ENCODE measurements at regions not wholly inside any gene's neighbourhood (a gene's known extent, or its start where the extent isn't known, plus 50 kb on each side); places are given as distances from the start of the nearest gene placed in this dataset.
A peak's percentile ranks its signal among the peaks of the same experiment; 100 is the strongest.

GRCh38 chr19:29375429-29376119, 150.2 kb upstream of the VSTM2B start:
- Histone ChIP-seq H3K4me1 (no peaks in the 10 kb centered on the region), H3K36me3 (no peaks in the 10 kb centered on the region), H3K9me3 (no peaks in the 10 kb centered on the region), H3K27ac (no peak overlapping the region), H3K4me3 (no peak overlapping the region), H3K27me3 (peaks cover 9% of the 10 kb centered on the region)
- peak in 1 of 2 donors; percentile 35 for DNase-seq (ENCODE audit: low spot score in 2 of 2)
- TF ChIP-seq, protein P1, sequence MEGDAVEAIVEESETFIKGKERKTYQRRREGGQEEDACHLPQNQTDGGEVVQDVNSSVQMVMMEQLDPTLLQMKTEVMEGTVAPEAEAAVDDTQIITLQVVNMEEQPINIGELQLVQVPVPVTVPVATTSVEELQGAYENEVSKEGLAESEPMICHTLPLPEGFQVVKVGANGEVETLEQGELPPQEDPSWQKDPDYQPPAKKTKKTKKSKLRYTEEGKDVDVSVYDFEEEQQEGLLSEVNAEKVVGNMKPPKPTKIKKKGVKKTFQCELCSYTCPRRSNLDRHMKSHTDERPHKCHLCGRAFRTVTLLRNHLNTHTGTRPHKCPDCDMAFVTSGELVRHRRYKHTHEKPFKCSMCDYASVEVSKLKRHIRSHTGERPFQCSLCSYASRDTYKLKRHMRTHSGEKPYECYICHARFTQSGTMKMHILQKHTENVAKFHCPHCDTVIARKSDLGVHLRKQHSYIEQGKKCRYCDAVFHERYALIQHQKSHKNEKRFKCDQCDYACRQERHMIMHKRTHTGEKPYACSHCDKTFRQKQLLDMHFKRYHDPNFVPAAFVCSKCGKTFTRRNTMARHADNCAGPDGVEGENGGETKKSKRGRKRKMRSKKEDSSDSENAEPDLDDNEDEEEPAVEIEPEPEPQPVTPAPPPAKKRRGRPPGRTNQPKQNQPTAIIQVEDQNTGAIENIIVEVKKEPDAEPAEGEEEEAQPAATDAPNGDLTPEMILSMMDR (IDR thresholded peaks at IDR 0.05): no peak
- TF ChIP-seq POLR2AphosphoS5 (IDR thresholded peaks at IDR 0.05) (no peak), EP300 (IDR thresholded peaks at IDR 0.05) (no peak), POLR2A (IDR thresholded peaks at IDR 0.05) (no peak)
- 88% methylated on average over 18 of the region's 18 CpGs for WGBS

DNA sequence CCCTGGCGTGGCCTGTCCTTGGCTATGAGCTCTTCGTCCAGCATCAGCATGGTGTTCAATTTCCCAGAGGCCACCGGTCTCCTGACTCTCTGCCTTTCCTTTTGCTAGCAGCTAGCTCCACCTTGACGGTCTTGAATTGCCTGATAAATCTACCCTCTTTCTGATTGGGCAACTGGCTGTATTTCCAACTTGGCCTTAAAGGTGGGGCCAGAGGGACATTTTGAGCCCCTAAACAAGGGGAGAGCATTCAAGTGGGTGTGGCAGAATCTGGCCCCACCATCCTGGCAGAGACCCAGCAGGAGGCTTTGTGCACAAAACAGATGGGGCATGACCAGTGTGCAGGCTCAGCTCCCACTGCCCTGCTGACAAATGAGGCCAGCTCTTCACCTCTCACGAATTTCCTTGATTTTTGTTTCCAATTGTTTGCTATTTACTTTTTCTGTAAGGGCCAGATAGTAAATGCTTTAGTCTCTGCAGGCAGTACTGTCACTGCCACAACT, 148.9 kb upstream of the VSTM2B start:
- 72% methylated on average over 5 of the region's 5 CpGs for WGBS
- Histone ChIP-seq H3K9me3 (no peaks in the 10 kb centered on the region), H3K27me3 (peaks cover 9% of the 10 kb centered on the region), H3K27ac (no peak overlapping the region), H3K4me3 (no peak overlapping the region), H3K4me1 (no peaks in the 10 kb centered on the region), H3K36me3 (no peaks in the 10 kb centered on the region)
- DNase-seq (ENCODE audit: low spot score in 2 of 2): peak in 1 of 2 donors; percentile 14
- no peak for TF ChIP-seq EP300 (IDR thresholded peaks at IDR 0.05)
- TF ChIP-seq, protein P1 (IDR thresholded peaks at IDR 0.05): no peak

DNA sequence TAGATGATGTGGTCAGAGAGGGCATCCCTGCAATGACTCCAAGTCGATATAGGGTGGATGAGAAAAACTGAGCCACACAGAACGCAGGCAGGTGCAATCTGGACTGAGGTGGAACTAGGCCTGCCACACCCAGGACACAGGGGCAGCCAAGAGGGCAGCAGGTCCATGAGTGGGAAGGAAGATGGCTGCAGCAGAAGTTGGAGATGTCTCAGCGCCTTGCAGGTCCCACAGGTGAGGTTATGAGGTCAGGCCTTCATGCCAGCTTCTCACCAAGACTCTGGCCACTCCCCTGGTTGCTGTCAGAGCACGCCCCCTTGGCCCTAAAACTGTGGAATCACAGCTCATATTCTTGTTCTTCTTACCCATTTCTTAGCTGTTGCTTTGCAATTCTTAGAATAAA, 147.7 kb upstream of the VSTM2B start:
- H3K9me3 ChIP-seq: no peaks in the 10 kb centered on the region
- H3K27me3 ChIP-seq: peaks cover 9% of the 10 kb centered on the region
- H3K4me1 ChIP-seq: no peaks in the 10 kb centered on the region
- TF ChIP-seq POLR2A (IDR thresholded peaks at IDR 0.05) (no peak), POLR2AphosphoS5 (IDR thresholded peaks at IDR 0.05) (no peak), EP300 (IDR thresholded peaks at IDR 0.05) (no peak)
- TF ChIP-seq, protein P1 (IDR thresholded peaks at IDR 0.05): no peak
- H3K27ac ChIP-seq: no peak overlapping the region
- no peaks in the 10 kb centered on the region for H3K36me3 ChIP-seq
- DNase-seq (ENCODE audit: low spot score in 2 of 2): peak; percentile 26 to 30
- WGBS: 81% methylated on average over 4 of the region's 4 CpGs
- no peak overlapping the region for H3K4me3 ChIP-seq

DNA sequence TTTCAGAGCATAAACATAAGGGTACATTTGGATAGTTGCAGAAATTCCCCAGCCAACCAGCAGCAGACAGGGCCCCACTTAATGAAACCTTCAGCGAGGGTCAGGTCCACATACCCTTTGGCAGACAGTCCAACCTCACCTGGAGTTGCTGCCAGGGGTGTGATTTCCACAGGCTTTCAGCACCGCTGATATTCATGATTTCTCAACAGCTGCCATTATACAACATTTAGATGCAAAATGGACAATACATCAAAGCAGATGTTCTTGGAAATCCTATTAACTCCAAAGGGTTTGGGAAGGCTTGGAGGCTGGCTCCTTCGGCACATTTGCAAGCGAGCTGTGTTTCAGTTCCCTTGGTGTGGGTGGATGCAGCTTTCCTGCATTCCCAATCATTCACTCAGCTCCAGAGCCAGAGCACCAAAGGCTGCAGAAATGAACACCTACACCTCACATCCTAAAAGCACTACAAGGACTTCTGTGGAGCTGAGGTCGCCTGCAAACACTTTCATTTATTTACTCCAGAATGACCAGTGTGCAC, 147.2 kb upstream of the VSTM2B start:
- H3K36me3 ChIP-seq: no peaks in the 10 kb centered on the region
- 75% methylated on average over 5 of the region's 5 CpGs for WGBS
- H3K9me3 ChIP-seq: no peaks in the 10 kb centered on the region
- no peaks in the 10 kb centered on the region for H3K4me1 ChIP-seq
- peak; percentile 16 to 27 for DNase-seq (ENCODE audit: low spot score in 2 of 2)
- H3K27me3 ChIP-seq: peaks cover 9% of the 10 kb centered on the region
- H3K4me3 ChIP-seq: no peak overlapping the region
- TF ChIP-seq POLR2AphosphoS5 (IDR thresholded peaks at IDR 0.05) (no peak), EP300 (IDR thresholded peaks at IDR 0.05) (no peak), POLR2A (IDR thresholded peaks at IDR 0.05) (no peak)
- H3K27ac ChIP-seq: no peak overlapping the region

DNA sequence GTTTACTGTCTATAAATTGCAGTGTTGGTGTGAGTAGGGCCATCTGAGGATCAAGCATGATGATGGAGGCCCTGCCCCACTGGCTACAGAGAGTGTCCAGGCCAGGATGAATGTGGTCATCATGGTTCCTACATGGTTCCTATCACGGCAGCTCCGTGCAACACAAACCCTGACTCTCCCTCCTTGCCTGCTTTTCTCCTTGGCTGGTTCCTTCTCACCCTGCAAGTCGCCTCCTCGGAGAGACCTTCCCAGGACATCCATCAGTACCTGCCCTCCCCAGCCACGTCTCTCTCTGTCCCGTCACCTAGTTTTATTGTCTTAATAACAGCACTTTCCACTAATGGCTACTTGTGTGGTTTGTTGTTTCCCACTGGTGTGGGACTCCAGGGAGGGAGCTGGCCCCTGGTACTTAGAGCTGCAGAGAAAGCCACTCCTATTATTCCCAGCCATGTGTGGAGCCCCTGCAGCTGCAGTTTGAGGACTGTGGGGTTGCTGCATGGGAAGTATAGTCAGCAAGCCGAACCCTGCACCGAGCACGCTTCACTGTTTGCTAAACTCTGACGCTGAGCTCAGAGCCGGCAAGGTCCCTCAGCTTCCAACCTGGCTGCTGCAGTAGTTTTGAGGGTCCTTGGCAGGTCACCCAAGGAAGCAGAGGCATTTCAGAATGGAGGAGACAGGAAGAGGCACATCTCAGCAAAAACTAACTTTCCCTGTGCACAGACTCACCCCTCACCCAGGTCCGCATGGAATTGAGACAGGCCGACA, 146.4 kb upstream of the VSTM2B start:
- peak; percentile 26 for DNase-seq (ENCODE audit: low spot score in 2 of 2)
- no peaks in the 10 kb centered on the region for H3K4me1 ChIP-seq
- H3K27ac ChIP-seq: no peak overlapping the region
- TF ChIP-seq, protein P1 (IDR thresholded peaks at IDR 0.05): no peak
- TF ChIP-seq POLR2AphosphoS5 (IDR thresholded peaks at IDR 0.05) (no peak), POLR2A (IDR thresholded peaks at IDR 0.05) (no peak), EP300 (IDR thresholded peaks at IDR 0.05) (no peak)
- no peak overlapping the region for H3K4me3 ChIP-seq
- peaks cover 9% of the 10 kb centered on the region for H3K27me3 ChIP-seq
- H3K9me3 ChIP-seq: no peaks in the 10 kb centered on the region
- no peaks in the 10 kb centered on the region for H3K36me3 ChIP-seq
- WGBS: 65% methylated on average over 13 of the region's 13 CpGs
